GM21529 (cell line): ENCODE measurements at regions not wholly inside any gene's neighbourhood (a gene's known extent, or its start where the extent isn't known, plus 50 kb on each side); places are given as distances from the start of the nearest gene placed in this dataset.

Source experiments
- ATAC-seq: cut with Tn5 transposase; IDR thresholded peaks from one replicate; pipeline ENCODE4 v1.9.1; 2021; ENCODE audit not compliant: unreplicated experiment

GRCh38 chr20:57114290-57115005 is 152.0 kb downstream of the BMP7 start:
- ATAC-seq, result no peak

GRCh38 chr20:57117296-57117695 is 149.1 kb downstream of the BMP7 start:
- ATAC-seq, result no peak

GRCh38 chr20:57118107-57118769 is 148.2 kb downstream of the BMP7 start:
- no peak for ATAC-seq
